Colon (tissue), 2 donors: ENCODE measurements at regions not wholly inside any gene's neighbourhood (a gene's known extent, or its start where the extent isn't known, plus 50 kb on each side); places are given as distances from the start of the nearest gene placed in this dataset.

Source experiments
- FAIRE-seq: peaks from 2 replicates; lab custom pipeline; 2012; peaks lifted over from hg19 to GRCh38; lab: Jason Lieb, UNC
- donor health status: control.
- donor health status: control.

- no peak for FAIRE-seq
Measured at GRCh38 chr6:18674346-18674745, 287.2 kb downstream of the RNF144B start.

GRCh38 chr6:18675881-18676280 is 288.7 kb downstream of the RNF144B start:
- no peak for FAIRE-seq

- FAIRE-seq = no peak
Measured at GRCh38 chr6:18676548-18676947, 289.4 kb downstream of the RNF144B start.

- FAIRE-seq = no peak
Measured at GRCh38 chr6:18680842-18681241, 293.7 kb downstream of the RNF144B start.

DNA sequence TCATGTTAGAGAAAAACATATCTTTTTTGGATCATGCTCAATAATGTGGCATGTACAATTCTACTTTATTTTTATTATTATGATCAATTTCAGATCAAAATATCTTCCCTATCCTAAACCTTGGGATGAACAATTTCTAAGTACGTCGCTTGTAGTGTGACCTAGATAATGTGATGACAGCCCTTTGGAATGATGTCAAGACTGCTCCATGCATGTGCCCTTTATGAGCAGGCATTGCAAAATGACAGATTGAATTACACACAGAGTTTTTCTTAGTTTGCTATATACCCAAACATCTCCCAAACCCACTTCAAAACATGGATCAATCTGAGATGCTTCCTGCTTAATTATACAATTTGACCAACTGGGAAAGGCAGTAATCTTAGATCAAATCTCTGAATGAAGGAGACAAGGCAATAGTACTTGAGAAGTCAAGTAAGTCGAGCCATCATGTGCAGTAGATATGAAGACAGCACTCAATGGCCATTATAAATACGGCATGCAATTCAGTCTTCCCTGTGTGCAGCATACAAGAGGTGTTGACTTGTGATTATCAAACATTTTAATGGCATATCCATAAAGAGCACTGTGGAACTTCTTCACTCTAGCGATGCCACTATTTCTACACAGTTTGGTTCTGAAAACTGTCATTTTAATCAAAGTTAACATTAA is 294.8 kb downstream of the RNF144B start:
- FAIRE-seq = no peak

GRCh38 chr6:18684343-18684742 is 297.2 kb downstream of the RNF144B start:
- FAIRE-seq = no peak

DNA sequence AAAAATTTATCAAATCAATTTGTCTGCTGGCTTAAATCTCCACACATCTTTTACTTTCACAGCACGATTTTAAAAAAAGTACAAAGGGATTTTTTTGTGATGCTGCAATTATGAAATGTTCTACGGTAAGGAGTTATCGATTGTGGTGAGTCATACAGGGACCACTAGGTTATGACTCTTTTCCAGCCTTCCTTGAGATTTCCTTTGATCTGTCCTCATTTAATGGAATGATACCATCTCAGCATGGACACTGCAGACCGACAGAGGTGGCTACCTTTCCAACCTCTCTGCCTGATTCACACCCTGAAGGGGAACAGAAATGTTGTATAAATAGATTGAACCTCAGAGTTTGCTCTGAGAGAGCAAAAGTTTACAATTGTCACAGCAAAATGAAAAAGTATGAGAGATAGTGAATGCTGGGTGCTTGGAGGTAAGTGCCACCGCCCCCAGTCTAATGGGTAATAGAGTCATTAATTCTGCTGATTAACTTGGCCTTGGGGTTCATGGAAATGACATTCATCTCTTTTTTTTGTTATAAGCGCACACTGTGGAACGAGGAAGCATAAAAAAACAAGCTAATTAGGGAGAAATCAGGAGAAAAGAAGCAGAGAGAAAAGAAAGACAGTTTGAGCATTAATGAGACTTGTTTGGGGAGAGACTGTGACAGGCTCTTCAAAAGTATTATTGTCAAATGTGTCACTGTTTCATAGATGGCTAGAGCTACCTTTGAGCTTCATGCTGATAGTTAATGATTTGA is 306.0 kb downstream of the RNF144B start:
- FAIRE-seq = no peak

DNA sequence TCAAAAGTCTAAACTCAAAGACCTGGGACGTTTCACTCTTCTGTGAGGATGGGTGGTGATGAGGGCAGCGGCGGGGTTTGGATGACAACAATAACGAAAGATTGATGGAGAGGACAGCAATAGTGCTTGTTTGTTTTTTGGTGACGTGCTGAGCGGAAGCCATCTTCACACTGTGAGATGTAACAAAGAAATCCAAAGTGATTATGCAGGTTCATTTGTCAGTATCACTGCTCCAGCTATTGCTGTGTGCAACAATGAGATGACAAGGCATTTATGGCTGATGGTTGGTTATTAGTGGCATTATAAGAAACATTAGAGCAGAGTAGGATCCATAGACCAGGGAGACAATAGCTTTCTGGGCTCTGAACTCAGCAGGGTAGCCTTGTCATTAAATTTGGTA is 306.7 kb downstream of the RNF144B start:
- no peak for FAIRE-seq

GRCh38 chr6:18703546-18703945 is 316.4 kb downstream of the RNF144B start:
- FAIRE-seq = no peak

DNA sequence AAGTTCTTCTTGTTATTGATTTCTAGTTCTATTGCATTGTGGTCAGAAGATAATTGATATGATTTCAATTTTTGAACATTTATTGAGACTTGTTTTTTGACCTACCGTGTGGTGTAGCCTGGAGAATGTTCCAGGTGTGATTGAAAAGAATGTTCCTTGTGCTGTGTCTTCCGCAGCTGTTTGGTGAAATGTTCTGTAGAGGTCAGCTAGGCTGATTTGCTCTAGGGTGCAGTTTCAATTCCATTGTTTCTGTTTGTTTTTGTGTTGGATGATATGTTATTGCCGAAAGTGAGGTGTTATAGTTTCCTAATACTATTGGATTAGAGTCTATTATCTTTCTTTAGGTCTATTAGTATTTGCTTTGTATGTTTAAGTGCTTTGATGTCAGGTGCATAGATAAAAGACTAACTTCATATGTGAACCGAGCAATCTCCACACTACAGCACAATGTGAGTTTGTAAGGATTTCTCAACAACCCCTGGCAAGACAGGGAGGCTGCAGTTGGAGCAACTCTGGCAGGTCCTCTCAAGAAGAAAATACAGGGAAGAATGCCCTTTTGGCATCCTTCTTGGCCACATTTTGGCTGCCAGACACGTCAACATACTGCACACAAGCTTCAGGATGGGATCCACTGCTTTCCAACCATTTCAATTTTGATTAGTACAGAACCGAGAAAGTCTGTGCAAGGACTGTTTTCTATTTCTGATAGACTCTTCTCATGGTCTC is 320.7 kb downstream of the RNF144B start:
- no peak for FAIRE-seq

GRCh38 chr6:18712595-18712994 is 325.4 kb downstream of the RNF144B start:
- FAIRE-seq = no peak

DNA sequence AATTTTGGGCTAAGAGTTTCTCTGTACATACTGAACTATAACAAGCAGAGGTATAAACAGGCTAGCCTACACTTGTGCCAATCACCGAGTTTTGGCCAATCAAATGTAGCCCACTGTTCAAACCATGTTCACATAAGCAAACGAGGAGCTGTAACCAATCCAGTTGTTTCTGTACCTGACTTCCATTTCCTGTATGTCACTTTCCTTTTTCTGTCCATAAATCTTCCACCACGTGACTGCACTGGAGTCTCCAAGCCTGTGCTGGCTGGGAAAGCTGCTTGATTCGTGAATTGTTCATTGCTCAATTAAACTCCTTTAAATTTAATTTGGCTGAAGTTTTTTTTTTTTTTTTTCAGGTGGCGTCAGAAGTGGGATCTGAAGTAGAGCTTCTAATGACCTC is 332.9 kb downstream of the RNF144B start:
- no peak for FAIRE-seq

DNA sequence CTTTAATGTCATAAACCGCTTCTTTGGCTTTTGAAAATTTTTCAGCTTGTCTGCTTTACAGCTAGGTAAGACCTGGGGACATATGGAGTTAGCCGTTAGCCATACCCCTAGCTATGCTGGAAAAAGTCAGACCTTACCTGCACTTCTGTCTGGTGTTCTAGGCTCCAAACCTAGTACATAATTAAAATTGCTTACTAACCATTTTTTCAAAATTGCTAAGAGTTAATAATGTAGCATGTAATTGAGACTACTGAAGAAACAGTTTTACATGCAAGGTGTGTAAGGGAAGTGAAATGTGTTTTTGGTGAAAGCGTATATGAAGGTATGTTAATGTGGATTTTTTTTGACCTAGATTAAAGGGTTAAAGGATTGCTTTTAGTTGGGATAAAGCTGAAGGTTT is 336.9 kb downstream of the RNF144B start:
- no peak for FAIRE-seq

- FAIRE-seq = no peak
Measured at GRCh38 chr6:18725449-18725848, 338.3 kb downstream of the RNF144B start.

DNA sequence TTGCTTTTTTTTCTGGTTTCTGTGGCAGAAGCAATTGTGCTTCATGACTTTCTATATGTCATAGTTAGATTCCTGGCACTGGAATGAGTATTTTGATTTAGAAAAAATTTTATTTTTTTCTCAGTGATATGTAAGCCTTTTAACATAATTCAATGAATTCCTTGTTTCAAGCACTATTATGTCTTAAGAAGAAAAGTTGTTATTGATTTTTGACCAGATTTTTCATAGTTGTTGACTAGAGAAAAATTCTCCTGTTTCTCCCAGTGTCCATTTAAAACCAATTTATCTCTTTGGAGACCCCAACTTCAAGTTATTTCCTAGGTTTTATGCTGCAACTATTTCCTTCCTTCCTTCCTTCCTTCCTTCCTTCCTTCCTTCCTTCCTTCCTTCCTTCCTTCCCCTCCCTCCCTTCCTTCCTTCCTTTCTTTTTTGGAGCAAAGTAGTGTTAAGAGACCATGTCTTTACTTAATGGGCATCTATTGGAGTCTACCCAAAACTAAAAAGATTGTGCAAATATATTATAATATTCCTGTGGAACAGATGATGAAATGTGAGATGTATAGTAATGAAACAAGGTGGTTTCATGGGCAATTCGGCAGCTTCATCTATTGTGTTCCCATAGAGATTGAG is 346.9 kb downstream of the RNF144B start:
- no peak for FAIRE-seq

- no peak for FAIRE-seq
Measured at GRCh38 chr6:18741741-18742140, 354.6 kb downstream of the RNF144B start.

DNA sequence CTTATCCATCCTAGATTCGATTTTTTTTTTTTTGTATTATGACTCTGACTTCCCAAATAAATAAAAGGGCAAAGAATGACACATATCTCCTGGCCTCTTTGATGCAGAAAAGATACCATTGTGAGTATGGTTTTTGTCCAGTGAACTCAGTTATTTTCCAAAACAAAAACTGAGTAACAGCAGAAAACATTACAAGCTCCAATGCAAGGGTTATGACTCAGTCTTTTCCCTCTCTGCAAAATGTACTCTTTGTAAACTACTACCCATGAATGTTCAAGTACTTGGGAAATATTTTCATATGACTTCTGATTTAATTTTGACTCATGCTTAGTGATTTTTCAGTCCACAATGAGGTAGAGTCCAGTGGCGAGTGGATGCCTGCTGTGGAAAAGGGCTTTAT is 355.3 kb downstream of the RNF144B start:
- no peak for FAIRE-seq

- FAIRE-seq = no peak
Measured at GRCh38 chr6:18746727-18747126, 359.6 kb downstream of the RNF144B start.

- FAIRE-seq = no peak
Measured at GRCh38 chr6:18748314-18748713, 361.2 kb downstream of the RNF144B start.

DNA sequence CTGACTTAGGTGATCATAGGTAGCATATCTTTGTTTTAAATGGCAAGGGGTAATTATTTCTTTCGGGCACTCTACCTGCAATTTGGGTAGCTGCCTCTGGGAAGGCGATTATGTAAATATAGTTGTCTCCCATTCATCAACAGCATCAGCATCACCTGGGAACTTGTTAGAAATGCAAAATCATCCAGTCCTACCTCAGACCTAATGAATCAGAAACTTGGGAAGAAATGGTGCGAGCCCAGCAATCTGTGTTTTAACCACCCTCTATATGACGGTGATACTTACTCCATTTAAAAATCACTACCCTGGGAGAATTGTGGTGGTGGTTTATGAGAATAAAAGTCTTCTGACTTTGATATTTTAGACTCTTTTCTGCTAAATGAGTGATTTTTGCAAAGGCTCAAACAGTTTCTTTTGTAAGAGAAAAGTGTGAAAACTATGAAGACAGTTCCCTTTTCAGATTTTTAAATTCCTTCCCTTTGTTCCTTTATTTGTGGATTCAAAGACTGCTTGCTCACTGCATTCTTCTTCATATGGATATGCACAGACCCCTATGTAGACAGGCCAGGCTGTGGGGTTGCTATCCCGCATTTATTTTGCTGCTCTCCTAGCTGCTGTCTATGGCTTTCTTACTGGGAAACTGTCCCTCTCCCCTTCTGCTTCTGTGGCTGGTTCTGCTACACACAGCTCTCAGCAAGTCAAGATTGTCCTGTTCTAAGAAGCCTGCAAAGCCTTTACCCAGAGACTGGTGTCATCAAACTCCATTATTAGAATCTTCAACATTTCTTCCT is 365.3 kb downstream of the RNF144B start:
- no peak for FAIRE-seq

GRCh38 chr6:18753076-18753475 is 365.9 kb downstream of the RNF144B start:
- FAIRE-seq = no peak

DNA sequence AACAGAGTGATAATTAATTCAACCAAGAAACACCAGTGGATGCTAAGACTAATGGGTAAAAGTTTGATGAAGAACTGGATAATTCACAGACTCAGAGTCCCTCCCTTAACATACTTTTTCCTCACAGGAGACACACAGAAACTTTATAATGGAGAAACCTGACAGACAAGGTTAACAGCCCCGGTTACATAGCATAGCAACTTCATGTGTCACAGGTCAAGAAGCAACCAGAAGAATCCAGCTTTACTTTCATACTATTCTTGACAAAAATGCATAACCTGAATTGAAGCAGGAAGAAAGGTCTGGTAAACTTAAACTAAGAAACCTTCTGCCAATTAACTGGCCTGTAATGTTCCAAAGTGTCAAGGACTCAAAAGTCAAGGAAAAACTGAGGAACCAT is 375.9 kb downstream of the RNF144B start:
- FAIRE-seq = no peak
